HG02938 (cell line): ENCODE measurements at regions not wholly inside any gene's neighbourhood (a gene's known extent, or its start where the extent isn't known, plus 50 kb on each side); places are given as distances from the start of the nearest gene placed in this dataset.

ENCODE experiments used
- ATAC-seq: cut with Tn5 transposase; IDR thresholded peaks from one replicate; pipeline ENCODE4 v1.9.1; 2021; ENCODE audit warnings: mild to moderate bottlenecking, moderate library complexity; ENCODE audit not compliant: unreplicated experiment

- ATAC-seq: no peak
Measured at GRCh38 chr1:14094611-14095400, 394.8 kb downstream of the PRDM2 start.

- ATAC-seq: no peak
Measured at GRCh38 chr1:14098294-14098913, 398.4 kb downstream of the PRDM2 start.

GRCh38 chr1:14100444-14100843, 400.5 kb downstream of the PRDM2 start:
- no peak for ATAC-seq

GRCh38 chr1:14100919-14101318, 400.9 kb downstream of the PRDM2 start:
- no peak for ATAC-seq

GRCh38 chr1:14102180-14102579, 402.2 kb downstream of the PRDM2 start:
- no peak for ATAC-seq

- no peak for ATAC-seq
Measured at GRCh38 chr1:14103878-14104430, 404.0 kb downstream of the PRDM2 start.

GRCh38 chr1:14106126-14106525, 406.1 kb downstream of the PRDM2 start:
- no peak for ATAC-seq

- ATAC-seq: no peak
Measured at GRCh38 chr1:14106679-14107313, 406.8 kb downstream of the PRDM2 start.

GRCh38 chr1:14108356-14109275, 408.6 kb downstream of the PRDM2 start:
- ATAC-seq: no peak

GRCh38 chr1:14109276-14109635, 409.3 kb downstream of the PRDM2 start:
- no peak for ATAC-seq

- no peak for ATAC-seq
Measured at GRCh38 chr1:14110040-14110439, 410.1 kb downstream of the PRDM2 start.

- no peak for ATAC-seq
Measured at GRCh38 chr1:14111121-14111520, 411.1 kb downstream of the PRDM2 start.

- ATAC-seq: no peak
Measured at GRCh38 chr1:14112613-14113012, 412.6 kb downstream of the PRDM2 start.

GRCh38 chr1:14113271-14113670, 413.3 kb downstream of the PRDM2 start:
- ATAC-seq: no peak

GRCh38 chr1:14113841-14114567, 414.0 kb downstream of the PRDM2 start:
- no peak for ATAC-seq

- no peak for ATAC-seq
Measured at GRCh38 chr1:14115976-14116375, 416.0 kb downstream of the PRDM2 start.

GRCh38 chr1:14117700-14118099, 417.7 kb downstream of the PRDM2 start:
- no peak for ATAC-seq

GRCh38 chr1:14118691-14119485, 418.9 kb downstream of the PRDM2 start:
- ATAC-seq: no peak

GRCh38 chr1:14120895-14121294, 420.9 kb downstream of the PRDM2 start:
- ATAC-seq: no peak
